ENCODE measurements at regions not wholly inside any gene's neighbourhood (a gene's known extent, or its start where the extent isn't known, plus 50 kb on each side); places are given as distances from the start of the nearest gene placed in this dataset.
"Not testable (repeated sequence)": the region's sequence is repeated elsewhere in the genome, so short reads cannot be mapped to it uniquely, and the experiment has no call there.

DNA sequence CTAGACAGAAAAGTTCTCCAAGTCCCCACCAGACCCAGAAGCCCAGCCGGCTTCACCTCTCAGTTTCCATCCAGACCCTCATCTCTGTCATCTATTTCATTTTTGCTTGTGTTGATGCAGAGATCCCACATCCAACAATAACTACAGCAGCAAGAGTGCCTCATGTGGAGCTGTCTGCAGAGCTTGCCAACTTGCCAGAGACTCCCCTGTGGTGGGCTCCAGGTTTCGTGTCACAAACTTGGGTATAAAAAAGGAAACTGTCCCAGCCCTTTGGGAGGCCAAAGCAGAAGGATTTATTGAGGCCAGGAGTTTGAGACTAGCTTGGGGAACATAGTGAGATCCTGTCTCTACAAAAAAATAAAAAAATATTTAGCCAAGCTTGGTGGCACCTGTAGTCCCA is 182.4 kb upstream of the ATP10A start:
- intact Hi-C loops (cut with micrococcal nuclease), result no loop called here
- no peak for DNase-seq
- H3K4me1 Mint-ChIP-seq (ENCODE audit: low read depth), result no peaks in the 10 kb centered on the region
- H3K27me3 Mint-ChIP-seq (ENCODE audit: low read depth), result peaks cover 25% of the 10 kb centered on the region
- no peaks in the 10 kb centered on the region for H3K36me3 Mint-ChIP-seq (ENCODE audit: low read depth)
- H3K9me3 Mint-ChIP-seq, result peaks cover 6% of the 10 kb centered on the region
- no peak overlapping the region for H3K27ac Mint-ChIP-seq
- H3K4me3 Mint-ChIP-seq, result no peak overlapping the region
- CTCF ChIA-PET, result no interaction called here

DNA sequence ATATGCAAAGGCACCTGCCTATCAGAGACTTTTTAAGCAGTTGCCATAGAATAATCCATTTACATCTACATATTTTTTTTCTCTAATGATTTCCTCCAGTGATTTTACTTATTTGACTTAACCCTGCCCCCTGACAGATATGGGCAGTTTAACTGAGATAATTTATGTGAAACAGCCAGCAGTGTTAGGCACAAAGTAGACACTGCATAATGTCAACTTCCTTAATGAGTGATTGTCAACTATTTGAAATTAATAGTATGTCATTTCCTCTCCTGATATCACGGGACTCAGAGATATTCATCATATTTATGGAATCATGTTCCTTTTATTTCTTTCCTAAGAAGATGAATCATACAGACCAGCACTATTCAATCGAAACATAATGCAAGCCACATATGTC is 179.9 kb upstream of the ATP10A start:
- intact Hi-C loops (cut with micrococcal nuclease), result no loop called here
- H3K36me3 Mint-ChIP-seq (ENCODE audit: low read depth), result no peaks in the 10 kb centered on the region
- no peak overlapping the region for H3K27ac Mint-ChIP-seq
- CTCF ChIA-PET, result no interaction called here
- H3K4me3 Mint-ChIP-seq, result no peak overlapping the region
- DNase-seq, result no peak
- H3K27me3 Mint-ChIP-seq (ENCODE audit: low read depth), result peaks cover 32% of the 10 kb centered on the region
- H3K4me1 Mint-ChIP-seq (ENCODE audit: low read depth), result no peaks in the 10 kb centered on the region
- peaks cover 9% of the 10 kb centered on the region for H3K9me3 Mint-ChIP-seq

DNA sequence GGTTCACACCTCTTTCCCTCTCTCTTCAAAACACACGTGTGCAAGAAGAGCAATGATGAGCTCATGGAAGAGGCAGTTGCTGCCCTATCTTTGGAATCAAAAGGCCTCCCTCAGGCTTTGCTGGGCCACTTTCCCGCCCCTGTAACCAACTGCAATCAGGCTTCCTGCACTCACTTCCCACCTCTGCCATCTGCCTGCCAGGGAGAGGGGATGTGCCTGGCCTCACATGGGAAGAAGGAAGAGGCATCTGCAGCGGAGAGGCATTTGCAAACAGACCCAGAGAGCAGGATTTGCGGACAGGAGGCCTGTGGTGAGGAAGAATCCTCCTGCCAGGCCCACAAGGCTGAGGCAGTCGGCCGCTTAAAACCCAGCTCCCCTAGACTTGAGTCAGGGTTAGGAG is 175.6 kb upstream of the ATP10A start:
- intact Hi-C loops (cut with micrococcal nuclease), result no loop called here
- Mint-ChIP-seq H3K4me1 (ENCODE audit: low read depth) (no peaks in the 10 kb centered on the region), H3K4me3 (no peak overlapping the region), H3K27ac (no peak overlapping the region), H3K27me3 (ENCODE audit: low read depth) (peaks cover 24% of the 10 kb centered on the region), H3K36me3 (ENCODE audit: low read depth) (no peaks in the 10 kb centered on the region), H3K9me3 (peaks cover 9% of the 10 kb centered on the region)
- DNase-seq, result no peak
- CTCF ChIA-PET, result interaction anchor here (0.7 kb wide), 1 partner anchor 37 kb away, joined by 3 read pairs; no protein-coding TSS in a partner anchor

DNA sequence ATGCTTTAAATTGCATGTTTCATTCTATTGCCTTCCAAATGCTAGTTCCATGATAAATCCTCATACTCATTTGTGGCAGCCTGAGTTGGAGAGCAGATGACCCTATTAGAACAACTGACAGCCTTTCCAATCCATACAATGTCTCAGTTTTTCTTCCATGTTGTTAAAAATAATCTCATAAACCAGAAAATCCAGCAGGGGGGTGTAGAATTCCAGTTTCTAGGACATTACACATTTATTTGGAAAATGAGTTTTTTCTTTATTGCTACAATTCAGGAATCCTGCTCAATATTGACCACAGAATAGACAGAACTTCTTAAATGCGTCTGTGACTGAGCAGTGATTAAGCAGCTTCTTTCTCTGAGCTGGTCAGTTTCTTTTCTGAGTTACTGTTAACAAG is 174.2 kb upstream of the ATP10A start:
- CTCF ChIA-PET, result no interaction called here
- no peaks in the 10 kb centered on the region for H3K4me1 Mint-ChIP-seq (ENCODE audit: low read depth)
- DNase-seq, result no peak

DNA sequence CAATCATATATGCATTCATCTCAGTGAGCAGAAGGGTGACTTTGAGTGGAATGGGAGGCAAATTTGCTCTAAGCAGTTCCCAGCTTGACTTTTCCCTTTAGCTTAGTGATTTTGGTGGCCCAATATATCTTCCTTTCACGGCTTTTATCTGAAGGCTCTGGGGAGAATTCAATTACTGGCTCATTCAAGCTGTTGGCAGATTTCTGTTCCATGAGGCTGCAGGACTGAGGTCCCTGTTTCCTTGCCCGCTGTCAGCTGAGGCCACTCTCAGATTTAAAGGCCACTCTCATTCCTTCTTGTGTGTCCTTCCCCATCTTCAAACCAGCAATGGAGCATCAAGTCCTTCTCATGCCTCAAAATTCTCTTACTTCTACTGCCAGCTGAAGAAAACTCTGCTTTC is 170.4 kb upstream of the ATP10A start:
- no peak for DNase-seq
- Mint-ChIP-seq H3K27me3 (ENCODE audit: low read depth) (peaks cover 12% of the 10 kb centered on the region), H3K9me3 (no peaks in the 10 kb centered on the region), H3K4me3 (no peak overlapping the region), H3K36me3 (ENCODE audit: low read depth) (no peaks in the 10 kb centered on the region), H3K27ac (no peak overlapping the region), H3K4me1 (ENCODE audit: low read depth) (no peaks in the 10 kb centered on the region)
- intact Hi-C loops (cut with micrococcal nuclease), result no loop called here
- CTCF ChIA-PET, result no interaction called here

More for the DNA sequence above, 174.2 kb upstream of the ATP10A start:
- Mint-ChIP-seq H3K4me3 (no peak overlapping the region), H3K27ac (no peak overlapping the region), H3K9me3 (peaks cover 9% of the 10 kb centered on the region), H3K36me3 (ENCODE audit: low read depth) (no peaks in the 10 kb centered on the region), H3K27me3 (ENCODE audit: low read depth) (peaks cover 18% of the 10 kb centered on the region)
- intact Hi-C loops (cut with micrococcal nuclease), result no loop called here

DNA sequence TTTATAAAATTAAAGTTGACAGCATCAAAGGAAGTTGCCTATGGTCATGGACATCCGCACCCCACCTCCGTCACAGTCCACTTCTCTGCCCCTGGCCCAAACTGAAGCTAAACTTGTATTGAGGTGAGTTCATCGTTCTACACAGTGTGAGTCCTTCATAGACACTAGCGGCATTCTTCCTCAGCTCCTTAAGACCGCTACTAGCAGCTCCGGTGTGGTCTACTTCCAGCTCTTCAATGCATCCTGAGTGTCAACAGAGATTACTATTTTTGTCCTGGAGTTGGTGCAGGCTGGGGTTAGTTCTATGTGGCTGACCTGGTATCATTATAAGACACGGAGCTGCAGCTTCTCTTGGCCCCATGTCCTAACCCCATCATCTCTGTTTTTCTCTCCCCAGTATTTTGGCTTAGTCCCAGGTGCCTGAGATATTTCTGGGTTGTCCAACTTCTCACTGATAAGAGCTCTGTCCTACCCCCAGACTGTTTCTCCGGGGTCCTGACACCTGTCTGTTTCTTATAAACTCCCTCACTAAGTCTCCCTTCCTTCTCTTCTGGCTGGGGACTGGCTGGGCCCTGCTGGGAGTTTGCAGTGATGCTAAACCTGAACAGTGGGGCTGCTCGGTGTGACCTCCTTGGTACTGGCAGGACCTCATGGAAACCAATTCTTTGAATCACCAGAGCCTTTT is 169.2 kb upstream of the ATP10A start:
- H3K27me3 Mint-ChIP-seq (ENCODE audit: low read depth), result peaks cover 8% of the 10 kb centered on the region
- H3K9me3 Mint-ChIP-seq, result no peaks in the 10 kb centered on the region
- CTCF ChIA-PET, result no interaction called here
- H3K27ac Mint-ChIP-seq, result no peak overlapping the region
- DNase-seq, result no peak
- intact Hi-C loops (cut with micrococcal nuclease), result no loop called here
- no peaks in the 10 kb centered on the region for H3K36me3 Mint-ChIP-seq (ENCODE audit: low read depth)
- H3K4me3 Mint-ChIP-seq, result no peak overlapping the region
- no peaks in the 10 kb centered on the region for H3K4me1 Mint-ChIP-seq (ENCODE audit: low read depth)

DNA sequence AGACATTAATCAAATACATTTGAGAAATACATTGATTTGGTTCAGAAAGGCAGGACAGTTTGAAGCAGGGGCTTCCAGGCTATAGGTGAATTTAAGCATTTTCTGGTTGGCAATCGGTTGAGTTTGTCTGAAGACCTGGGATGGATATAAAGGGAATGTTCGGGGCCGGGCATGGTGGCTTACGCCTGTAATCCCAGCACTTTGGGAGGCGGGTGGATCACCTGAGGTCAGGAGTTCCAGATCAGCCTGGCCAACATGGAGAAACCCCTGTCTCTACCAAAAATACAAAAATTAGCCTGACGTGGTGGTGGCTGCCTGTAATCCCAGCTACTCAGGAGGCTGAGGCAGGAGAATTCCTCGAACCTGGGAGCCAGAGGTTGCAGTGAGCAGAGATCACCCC is 166.5 kb upstream of the ATP10A start:
- H3K27me3 Mint-ChIP-seq (ENCODE audit: low read depth); H3K36me3 Mint-ChIP-seq (ENCODE audit: low read depth); H3K27ac Mint-ChIP-seq; H3K4me3 Mint-ChIP-seq; H3K9me3 Mint-ChIP-seq; DNase-seq; intact Hi-C loops (cut with micrococcal nuclease); CTCF ChIA-PET; H3K4me1 Mint-ChIP-seq (ENCODE audit: low read depth): not testable (repeated sequence)

DNA sequence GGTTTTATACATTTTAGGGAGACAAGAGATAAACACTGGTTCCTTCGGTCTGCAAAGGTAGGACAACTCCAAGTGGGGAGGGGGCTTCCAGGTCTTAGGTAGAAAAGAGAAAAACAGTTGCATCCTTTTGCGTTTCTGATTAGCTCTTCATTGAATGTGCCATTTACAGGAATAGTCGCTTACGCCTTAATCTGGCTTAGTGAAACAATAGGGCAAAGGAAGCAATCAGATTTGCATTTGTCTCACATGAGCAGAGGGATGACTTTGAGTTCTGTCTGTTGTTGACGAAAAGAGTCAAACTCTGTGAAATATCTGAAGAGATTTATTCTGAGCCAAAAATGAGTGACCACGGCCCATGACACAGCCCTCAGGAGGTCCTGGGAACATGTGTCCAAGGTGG is 166.0 kb upstream of the ATP10A start:
- CTCF ChIA-PET, result no interaction called here
- Mint-ChIP-seq H3K4me3 (no peak overlapping the region), H3K27ac (no peak overlapping the region), H3K36me3 (ENCODE audit: low read depth) (no peaks in the 10 kb centered on the region), H3K4me1 (ENCODE audit: low read depth) (no peaks in the 10 kb centered on the region), H3K27me3 (ENCODE audit: low read depth) (peaks cover 7% of the 10 kb centered on the region), H3K9me3 (no peaks in the 10 kb centered on the region)
- no peak for DNase-seq
- intact Hi-C loops (cut with micrococcal nuclease), result no loop called here

DNA sequence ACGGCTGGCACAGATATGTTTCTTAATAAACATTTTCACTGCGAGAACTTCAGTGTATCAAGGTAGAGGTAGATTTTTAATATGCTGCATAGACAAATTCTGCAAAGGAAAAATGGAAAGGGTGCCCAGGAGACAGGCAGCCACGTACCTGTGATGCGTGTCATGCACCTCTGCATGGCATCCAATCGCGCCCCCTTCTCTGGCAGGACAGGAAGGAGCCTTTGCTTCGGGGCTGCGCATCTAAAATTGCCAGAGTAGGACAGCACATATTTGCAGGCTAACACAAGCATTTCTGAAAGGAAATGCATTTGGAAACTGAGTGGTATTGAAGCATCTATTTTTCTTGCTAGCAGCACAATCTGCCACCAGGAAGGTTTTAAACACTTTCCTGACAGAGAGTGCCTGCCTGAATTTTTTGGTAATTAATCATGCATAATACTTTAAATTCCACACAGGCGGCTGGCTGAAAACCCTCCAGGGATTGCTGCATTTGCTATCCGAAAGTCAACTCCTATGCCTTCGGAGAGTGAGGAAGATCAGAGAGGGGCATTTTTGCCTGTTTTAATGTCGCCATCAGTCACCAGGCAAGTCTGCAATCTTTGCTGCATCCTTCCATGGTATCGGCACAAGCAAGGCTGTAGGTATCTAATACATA is 165.1 kb upstream of the ATP10A start:
- Mint-ChIP-seq H3K36me3 (ENCODE audit: low read depth) (no peaks in the 10 kb centered on the region), H3K9me3 (no peaks in the 10 kb centered on the region), H3K27me3 (ENCODE audit: low read depth) (peaks cover 7% of the 10 kb centered on the region), H3K4me1 (ENCODE audit: low read depth) (no peaks in the 10 kb centered on the region), H3K27ac (no peak overlapping the region), H3K4me3 (no peak overlapping the region)
- no peak for DNase-seq
- intact Hi-C loops (cut with micrococcal nuclease), result no loop called here
- CTCF ChIA-PET, result no interaction called here

DNA sequence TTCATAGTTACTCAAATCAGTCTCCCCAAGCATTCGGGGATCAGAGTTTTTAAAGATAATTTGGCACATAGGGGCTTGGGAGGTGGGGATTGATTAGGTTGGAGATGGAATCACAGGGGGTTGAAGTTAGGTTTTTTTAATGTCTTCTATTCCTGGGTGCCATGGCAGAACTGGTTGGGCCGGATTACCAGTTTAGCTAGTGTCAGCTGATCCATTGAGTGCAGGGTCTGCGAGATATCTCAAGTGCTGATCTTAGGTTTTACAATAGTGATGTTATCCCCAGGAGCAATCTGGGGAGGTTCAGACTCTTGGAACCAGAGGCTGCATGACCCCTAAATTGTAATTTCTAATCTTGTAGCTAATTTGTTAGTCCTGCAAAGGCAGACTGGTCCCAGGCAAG is 163.5 kb upstream of the ATP10A start:
- CTCF ChIA-PET; intact Hi-C loops (cut with micrococcal nuclease); DNase-seq; H3K4me1 Mint-ChIP-seq (ENCODE audit: low read depth); H3K36me3 Mint-ChIP-seq (ENCODE audit: low read depth); H3K9me3 Mint-ChIP-seq; H3K27me3 Mint-ChIP-seq (ENCODE audit: low read depth); H3K4me3 Mint-ChIP-seq; H3K27ac Mint-ChIP-seq: not testable (repeated sequence)

DNA sequence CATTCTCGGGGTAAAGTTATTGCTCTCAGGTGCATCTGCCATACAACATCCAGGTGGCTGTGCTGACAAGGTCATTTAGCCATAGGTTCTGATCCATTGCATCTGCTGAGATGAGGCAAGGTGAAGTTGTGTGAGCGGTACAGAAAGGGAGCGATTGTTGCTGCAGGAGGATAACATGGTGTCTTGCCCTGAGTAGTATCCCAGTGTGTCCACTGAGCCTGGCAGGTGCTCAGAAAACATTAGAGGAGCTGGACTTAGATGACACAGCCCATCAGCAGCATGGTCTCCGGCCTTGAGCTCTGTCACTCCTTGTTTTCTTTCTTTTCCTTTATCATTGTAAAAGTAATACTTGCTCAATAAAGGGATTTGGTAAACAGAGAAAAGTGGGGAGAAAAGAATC is 161.1 kb upstream of the ATP10A start:
- H3K36me3 Mint-ChIP-seq (ENCODE audit: low read depth), result no peaks in the 10 kb centered on the region
- CTCF ChIA-PET, result no interaction called here
- no peaks in the 10 kb centered on the region for H3K4me1 Mint-ChIP-seq (ENCODE audit: low read depth)
- H3K4me3 Mint-ChIP-seq, result no peak overlapping the region
- H3K27me3 Mint-ChIP-seq (ENCODE audit: low read depth), result peaks cover 3% of the 10 kb centered on the region
- intact Hi-C loops (cut with micrococcal nuclease), result no loop called here
- DNase-seq, result no peak
- no peak overlapping the region for H3K27ac Mint-ChIP-seq
- no peaks in the 10 kb centered on the region for H3K9me3 Mint-ChIP-seq

DNA sequence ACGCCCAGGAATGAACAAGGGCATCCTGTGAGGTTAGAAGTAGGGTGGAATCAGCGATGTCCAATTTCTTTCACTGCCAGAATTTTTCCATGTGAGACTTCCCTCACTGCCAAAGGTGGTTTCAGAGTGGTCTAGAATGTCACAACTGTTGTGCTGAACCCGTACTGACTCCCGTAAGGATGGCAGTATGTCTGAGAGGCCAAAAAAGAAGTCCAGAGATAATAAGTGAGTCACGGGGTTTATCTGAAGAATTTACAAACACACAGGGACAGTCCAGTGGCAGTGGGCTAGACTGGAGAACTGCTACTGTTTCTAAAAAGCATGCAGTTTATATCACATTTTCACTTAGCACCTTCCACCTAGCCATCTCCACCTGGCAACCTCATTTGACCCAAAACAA is 160.6 kb upstream of the ATP10A start:
- intact Hi-C loops (cut with micrococcal nuclease), result no loop called here
- DNase-seq, result no peak
- Mint-ChIP-seq H3K4me1 (ENCODE audit: low read depth) (no peaks in the 10 kb centered on the region), H3K36me3 (ENCODE audit: low read depth) (no peaks in the 10 kb centered on the region), H3K4me3 (no peak overlapping the region), H3K27me3 (ENCODE audit: low read depth) (no peaks in the 10 kb centered on the region), H3K27ac (no peak overlapping the region), H3K9me3 (no peaks in the 10 kb centered on the region)
- CTCF ChIA-PET, result no interaction called here

DNA sequence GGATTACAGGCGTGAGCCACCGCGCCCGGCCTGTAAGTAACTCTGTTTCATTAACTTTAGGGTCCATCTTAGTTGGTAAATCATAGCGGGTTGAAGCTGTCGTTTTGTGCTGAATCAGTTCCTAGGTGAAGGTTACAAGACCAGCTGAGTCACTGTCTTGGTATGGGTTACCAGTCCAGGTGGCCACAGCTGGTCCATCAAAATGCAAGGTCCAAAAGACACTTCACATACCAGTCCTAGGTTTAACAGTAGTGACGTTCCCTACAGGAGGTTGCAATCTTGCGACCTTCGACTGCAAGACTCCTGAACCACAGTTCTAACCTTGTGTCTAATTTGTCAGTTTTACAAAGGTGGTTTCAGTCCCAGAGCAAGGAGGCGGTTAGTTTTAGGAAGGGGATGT is 160.1 kb upstream of the ATP10A start:
- Mint-ChIP-seq H3K27me3 (ENCODE audit: low read depth) (no peaks in the 10 kb centered on the region), H3K4me3 (no peak overlapping the region), H3K9me3 (no peaks in the 10 kb centered on the region), H3K4me1 (ENCODE audit: low read depth) (no peaks in the 10 kb centered on the region), H3K27ac (no peak overlapping the region), H3K36me3 (ENCODE audit: low read depth) (no peaks in the 10 kb centered on the region)
- intact Hi-C loops (cut with micrococcal nuclease), result no loop called here
- CTCF ChIA-PET, result no interaction called here
- DNase-seq, result no peak
